Activated CD8-positive, alpha-beta memory T cell treated with anti-CD3 and anti-CD28 coated beads for 36 hours (primary cell): ENCODE measurements at regions not wholly inside any gene's neighbourhood (a gene's known extent, or its start where the extent isn't known, plus 50 kb on each side); places are given as distances from the start of the nearest gene placed in this dataset.

Experiments used
- CTCF ChIA-PET: fragments of 350-600 bp; sonication (Branson Sonifier 250); formaldehyde crosslinking; loops from one replicate; lab custom pipeline; 2021; ENCODE audit warnings: antibody characterized with exemption; lab: Charles Lee
- POLR2A ChIA-PET: fragments of 350-600 bp; sonication (Branson Sonifier 250); formaldehyde crosslinking; loops from one replicate; lab custom pipeline; 2021; ENCODE audit warnings: antibody characterized with exemption; lab: Charles Lee

GRCh38 chr12:30514666-30515065 is 181.0 kb downstream of the IPO8 start:
- POLR2A ChIA-PET: no interaction called here
- CTCF ChIA-PET: no interaction called here

GRCh38 chr12:30508205-30508967 is 187.3 kb downstream of the IPO8 start:
- POLR2A ChIA-PET: no interaction called here
- CTCF ChIA-PET: no interaction called here

GRCh38 chr12:30507576-30507975 is 188.1 kb downstream of the IPO8 start:
- CTCF ChIA-PET: no interaction called here
- POLR2A ChIA-PET: no interaction called here

GRCh38 chr12:30506411-30506810 is 189.3 kb downstream of the IPO8 start:
- POLR2A ChIA-PET: no interaction called here
- CTCF ChIA-PET: no interaction called here

- POLR2A ChIA-PET: no interaction called here
- CTCF ChIA-PET: no interaction called here
Measured at GRCh38 chr12:30501718-30502117, 194.0 kb downstream of the IPO8 start.

- ChIA-PET POLR2A (no interaction called here), CTCF (no interaction called here)
Measured at GRCh38 chr12:30500532-30500931, 195.1 kb downstream of the IPO8 start.

GRCh38 chr12:30485230-30485890 is 210.3 kb downstream of the IPO8 start:
- CTCF ChIA-PET: no interaction called here

GRCh38 chr12:30484658-30485057 is 211.0 kb downstream of the IPO8 start:
- POLR2A ChIA-PET: no interaction called here
- CTCF ChIA-PET: no interaction called here

More at GRCh38 chr12:30485230-30485890, 210.3 kb downstream of the IPO8 start:
- POLR2A ChIA-PET: no interaction called here

- POLR2A ChIA-PET: no interaction called here
Measured at GRCh38 chr12:30482650-30483049, 213.0 kb downstream of the IPO8 start.

GRCh38 chr12:30473274-30473673 is 222.4 kb downstream of the IPO8 start:
- POLR2A ChIA-PET: no interaction called here
- CTCF ChIA-PET: no interaction called here

More at GRCh38 chr12:30482650-30483049, 213.0 kb downstream of the IPO8 start:
- CTCF ChIA-PET: no interaction called here

GRCh38 chr12:30466093-30466585 is 229.5 kb downstream of the IPO8 start:
- ChIA-PET CTCF (no interaction called here), POLR2A (no interaction called here)

- POLR2A ChIA-PET: no interaction called here
Measured at GRCh38 chr12:30463636-30464035, 232.0 kb downstream of the IPO8 start.

GRCh38 chr12:30462249-30462648 is 233.4 kb downstream of the IPO8 start:
- POLR2A ChIA-PET: no interaction called here
- CTCF ChIA-PET: no interaction called here

More at GRCh38 chr12:30463636-30464035, 232.0 kb downstream of the IPO8 start:
- CTCF ChIA-PET: no interaction called here

- ChIA-PET POLR2A (no interaction called here), CTCF (no interaction called here)
Measured at GRCh38 chr12:30461026-30461615, 234.5 kb downstream of the IPO8 start.

GRCh38 chr12:30458453-30458852 is 237.2 kb downstream of the IPO8 start:
- ChIA-PET POLR2A (no interaction called here), CTCF (no interaction called here)

- CTCF ChIA-PET: no interaction called here
- POLR2A ChIA-PET: no interaction called here
Measured at GRCh38 chr12:30457621-30458289, 237.9 kb downstream of the IPO8 start.

- CTCF ChIA-PET: no interaction called here
- POLR2A ChIA-PET: no interaction called here
Measured at GRCh38 chr12:30450872-30451271, 244.8 kb downstream of the IPO8 start.

- ChIA-PET CTCF (no interaction called here), POLR2A (no interaction called here)
Measured at GRCh38 chr12:30450226-30450625, 245.4 kb downstream of the IPO8 start.

GRCh38 chr12:30448038-30448437 is 247.6 kb downstream of the IPO8 start:
- CTCF ChIA-PET: no interaction called here
- POLR2A ChIA-PET: no interaction called here
